Mucosa of descending colon (tissue), 3 donors: ENCODE measurements at regions not wholly inside any gene's neighbourhood (a gene's known extent, or its start where the extent isn't known, plus 50 kb on each side); places are given as distances from the start of the nearest gene placed in this dataset.

Experiments
- ATAC-seq: fragments of 200-7000 bp; cut with Tn5 transposase; one replicate; pipeline ENCODE4 v1.9.1; 2020; ENCODE audit warnings: mild to moderate bottlenecking, moderate library complexity
- DNase-seq, 3 donors: peaks; one replicate each; pipeline ENCODE4 v3.0.0-alpha.2; 2020
- H3K36me3 ChIP-seq: fragments of 200-600 bp; one replicate; pipeline ENCODE4 v1.8.0; 2021; ENCODE audit warnings: low read depth, mild to moderate bottlenecking
- H3K4me1 ChIP-seq: fragments of 200-600 bp; one replicate; pipeline ENCODE4 v1.8.0; 2021; ENCODE audit warnings: low read depth, mild to moderate bottlenecking
- H3K4me3 ChIP-seq: fragments of 200-600 bp; one replicate; pipeline ENCODE4 v1.8.0; 2021; ENCODE audit warnings: mild to moderate bottlenecking
- H3K9me3 ChIP-seq: fragments of 200-600 bp; one replicate; pipeline ENCODE4 v1.8.0; 2021; ENCODE audit warnings: mild to moderate bottlenecking
- CTCF ChIP-seq: fragments of 200-600 bp; IDR thresholded peaks from one replicate; pipeline ENCODE4 v1.8.0; 2022; ENCODE audit warnings: antibody characterized with exemption, mild to moderate bottlenecking
- intact Hi-C, 2 donors: fragments of 100-400 bp; cut with DNase I in 1 of 2; cut with micrococcal nuclease in 1 of 2; formaldehyde crosslinking; loops; one replicate each; pipeline versions ENCODE4 v1.11.0 to v1.11.1; 2022; cut with DNase I, micrococcal nuclease
- donor health status: DM: no; HTN: no; CAD: no; lungs with moderate emphysema.
- donor health status: DM: no; HTN: no; CAD: no.
- donor health status: DM: no; HTN: yes; CAD: no.

- ATAC-seq (no peak), DNase-seq (no peak)
- Histone ChIP-seq H3K36me3 (no peaks in the 10 kb centered on the region), H3K4me1 (no peaks in the 10 kb centered on the region), H3K9me3 (no peaks in the 10 kb centered on the region), H3K4me3 (no peak overlapping the region)
- intact Hi-C loops, result no loop called here
- no peak for TF ChIP-seq CTCF
Observed at GRCh38 chr2:133756833-133757232, 188.6 kb upstream of the NCKAP5 start.

- intact Hi-C loops, result no loop called here
- no peaks in the 10 kb centered on the region for H3K9me3 ChIP-seq
- DNase-seq (no peak), ATAC-seq (no peak)
- no peaks in the 10 kb centered on the region for H3K4me1 ChIP-seq
- H3K36me3 ChIP-seq, result no peaks in the 10 kb centered on the region
- no peak for TF ChIP-seq CTCF
- no peak overlapping the region for H3K4me3 ChIP-seq
Observed at GRCh38 chr2:133760376-133760775, 192.1 kb upstream of the NCKAP5 start.

- no peak for TF ChIP-seq CTCF
- peak; percentile 44 for ATAC-seq
- Histone ChIP-seq H3K9me3 (no peaks in the 10 kb centered on the region), H3K4me1 (no peaks in the 10 kb centered on the region), H3K36me3 (no peaks in the 10 kb centered on the region), H3K4me3 (no peak overlapping the region)
- peak in 1 of 3 donors; percentile 12 for DNase-seq
- intact Hi-C loops, result no loop called here
Observed at GRCh38 chr2:133765658-133766057, 197.4 kb upstream of the NCKAP5 start.

- ATAC-seq, result no peak
- Histone ChIP-seq H3K4me3 (no peak overlapping the region), H3K4me1 (no peaks in the 10 kb centered on the region), H3K36me3 (no peaks in the 10 kb centered on the region), H3K9me3 (no peaks in the 10 kb centered on the region)
- intact Hi-C loops, result no loop called here
- TF ChIP-seq CTCF, result no peak
- DNase-seq, result no peak
Observed at GRCh38 chr2:133766164-133766832, 198.0 kb upstream of the NCKAP5 start.

- DNase-seq (no peak), ATAC-seq (no peak)
- intact Hi-C loops, result no loop called here
- H3K36me3 ChIP-seq, result no peaks in the 10 kb centered on the region
- no peaks in the 10 kb centered on the region for H3K4me1 ChIP-seq
- no peaks in the 10 kb centered on the region for H3K9me3 ChIP-seq
- TF ChIP-seq CTCF, result no peak
- no peak overlapping the region for H3K4me3 ChIP-seq
Observed at GRCh38 chr2:133768256-133768655, 200.0 kb upstream of the NCKAP5 start.
